HG03135 (cell line): ENCODE measurements at regions not wholly inside any gene's neighbourhood (a gene's known extent, or its start where the extent isn't known, plus 50 kb on each side); places are given as distances from the start of the nearest gene placed in this dataset.
"Not testable (repeated sequence)": the region's sequence is repeated elsewhere in the genome, so short reads cannot be mapped to it uniquely, and the experiment has no call there.

ENCODE experiments used
- ATAC-seq: cut with Tn5 transposase; IDR thresholded peaks from one replicate; pipeline ENCODE4 v1.9.1; 2021; ENCODE audit warnings: mild to moderate bottlenecking, moderate library complexity; ENCODE audit not compliant: unreplicated experiment

- ATAC-seq, result no peak
Measured at GRCh38 chr4:129970801-129971200, 874.8 kb downstream of the C4orf33 start.

GRCh38 chr4:129971419-129971818 is 875.5 kb downstream of the C4orf33 start:
- ATAC-seq, result no peak

DNA sequence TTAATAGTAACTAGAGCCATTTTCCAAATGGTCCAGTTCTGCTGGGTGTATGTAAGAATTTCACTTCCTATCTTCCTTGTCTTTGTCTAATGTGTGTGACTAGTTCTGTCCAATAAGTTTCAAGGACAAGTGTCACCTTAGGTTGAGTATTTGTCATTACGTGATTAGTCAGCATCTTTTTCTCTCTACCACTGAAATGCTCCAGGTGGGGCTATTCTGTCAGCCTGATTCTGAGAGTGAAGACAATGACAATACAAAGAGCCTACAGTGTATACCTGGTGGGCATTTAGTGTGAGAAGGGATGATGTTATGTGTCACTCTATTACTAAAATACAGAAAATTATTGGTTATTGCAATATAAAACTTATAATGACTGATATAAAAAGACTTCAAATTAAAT is 876.3 kb downstream of the C4orf33 start:
- no peak for ATAC-seq

DNA sequence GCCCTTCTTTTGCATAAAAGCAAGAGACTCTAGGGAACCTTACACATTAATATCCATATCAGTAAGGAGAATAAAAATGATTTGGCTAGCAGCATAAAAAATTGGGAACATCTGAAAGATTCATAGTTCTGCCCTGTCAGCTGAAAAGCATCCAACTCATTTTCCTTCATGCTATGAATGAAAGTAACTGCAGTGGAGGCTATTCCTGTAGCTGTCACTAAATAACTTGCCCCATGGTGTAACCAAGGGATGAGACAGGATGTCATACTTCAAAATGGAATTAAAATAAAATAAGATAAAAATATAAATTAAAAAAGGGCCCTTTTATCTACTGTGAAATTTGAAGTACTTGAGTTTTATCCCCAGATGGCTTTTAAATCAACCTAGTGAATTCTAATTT is 878.8 kb downstream of the C4orf33 start:
- no peak for ATAC-seq

DNA sequence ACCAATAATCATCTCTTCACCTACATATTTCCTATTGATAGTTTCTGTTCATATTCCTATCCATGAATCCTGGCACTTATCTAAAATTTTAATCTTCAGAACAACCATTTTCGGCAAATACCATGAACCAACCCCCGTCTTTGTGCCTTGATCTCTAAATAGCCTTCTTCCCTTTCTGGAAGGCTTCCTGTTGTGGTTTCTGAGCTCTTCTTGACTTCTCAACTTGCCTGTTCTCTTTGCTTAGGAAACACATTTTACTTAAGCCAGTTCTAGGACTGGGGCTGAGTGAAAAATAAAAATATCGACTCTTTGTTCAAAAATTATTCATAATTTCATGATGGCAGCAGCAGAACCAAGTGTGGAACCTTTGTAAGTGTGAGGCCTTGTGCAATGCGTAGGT is 882.4 kb downstream of the C4orf33 start:
- no peak for ATAC-seq

GRCh38 chr4:129988957-129989356 is 893.0 kb downstream of the C4orf33 start:
- ATAC-seq, result no peak

GRCh38 chr4:129994715-129995114 is 898.8 kb downstream of the C4orf33 start:
- ATAC-seq, result no peak

GRCh38 chr4:129998436-129999150 is 902.6 kb downstream of the C4orf33 start:
- no peak for ATAC-seq

DNA sequence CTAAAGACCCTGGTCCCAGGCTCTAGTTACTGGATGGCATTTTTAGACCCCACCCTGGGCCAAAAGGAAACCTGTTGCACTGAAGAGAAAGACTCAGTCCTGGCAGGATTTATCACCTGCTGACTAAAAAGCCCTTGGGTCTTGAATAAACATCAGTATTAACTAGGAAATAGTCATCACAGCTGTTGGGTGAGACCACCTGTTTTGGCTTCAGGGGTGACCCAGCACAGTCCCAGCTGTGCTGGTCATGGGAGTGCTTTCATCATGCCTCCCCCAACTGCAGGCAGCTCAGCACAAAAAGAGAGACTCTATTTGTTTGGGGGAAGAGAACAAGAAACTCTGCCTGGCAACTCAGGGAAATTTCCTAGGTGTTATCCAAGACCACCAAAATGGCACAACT is 903.2 kb downstream of the C4orf33 start:
- no peak for ATAC-seq

DNA sequence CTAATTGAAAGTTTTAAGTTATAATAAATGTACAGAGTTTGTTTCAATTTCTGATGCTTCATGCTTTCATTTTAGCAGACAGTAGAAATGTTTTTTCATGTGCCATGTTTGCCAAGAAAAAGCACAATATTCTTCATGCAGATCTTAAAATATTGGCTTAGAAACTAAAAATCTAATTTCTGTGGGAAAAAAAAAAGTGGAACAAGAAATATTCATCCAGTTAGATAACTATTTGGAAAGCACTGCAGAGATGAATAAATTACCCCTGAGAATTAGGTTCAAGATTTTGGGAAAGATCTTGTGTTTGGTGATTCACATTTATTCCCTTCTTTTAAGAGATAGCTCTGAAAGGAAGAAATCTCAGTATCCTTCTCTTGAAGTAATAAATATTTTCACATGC is 912.5 kb downstream of the C4orf33 start:
- ATAC-seq, result no peak

GRCh38 chr4:130012806-130013205 is 916.9 kb downstream of the C4orf33 start:
- not testable (repeated sequence) for ATAC-seq

- no peak for ATAC-seq
Measured at GRCh38 chr4:130021706-130022105, 925.8 kb downstream of the C4orf33 start.

DNA sequence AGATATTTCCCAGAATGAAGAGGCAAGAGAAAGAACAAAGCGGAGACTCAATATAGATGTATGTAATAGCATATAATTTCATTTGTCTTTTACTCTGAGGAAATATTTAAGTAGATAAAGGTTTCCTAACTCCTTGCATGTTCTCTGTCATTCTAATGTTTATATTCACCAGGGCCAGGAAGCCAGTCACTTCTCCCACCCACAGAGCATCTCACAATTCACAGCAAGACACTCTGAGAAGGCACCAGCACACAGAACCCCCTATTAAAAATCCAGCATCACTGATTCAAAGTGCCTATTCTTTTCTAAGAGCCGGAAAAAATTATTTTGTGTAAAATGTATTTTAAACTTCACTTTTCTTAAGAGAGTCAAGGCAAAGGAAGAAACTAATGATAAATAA is 927.1 kb downstream of the C4orf33 start:
- ATAC-seq, result no peak

GRCh38 chr4:130025701-130026100 is 929.7 kb downstream of the C4orf33 start:
- no peak for ATAC-seq

GRCh38 chr4:130026185-130026584 is 930.2 kb downstream of the C4orf33 start:
- ATAC-seq, result no peak

- no peak for ATAC-seq
Measured at GRCh38 chr4:130027973-130028372, 932.0 kb downstream of the C4orf33 start.

DNA sequence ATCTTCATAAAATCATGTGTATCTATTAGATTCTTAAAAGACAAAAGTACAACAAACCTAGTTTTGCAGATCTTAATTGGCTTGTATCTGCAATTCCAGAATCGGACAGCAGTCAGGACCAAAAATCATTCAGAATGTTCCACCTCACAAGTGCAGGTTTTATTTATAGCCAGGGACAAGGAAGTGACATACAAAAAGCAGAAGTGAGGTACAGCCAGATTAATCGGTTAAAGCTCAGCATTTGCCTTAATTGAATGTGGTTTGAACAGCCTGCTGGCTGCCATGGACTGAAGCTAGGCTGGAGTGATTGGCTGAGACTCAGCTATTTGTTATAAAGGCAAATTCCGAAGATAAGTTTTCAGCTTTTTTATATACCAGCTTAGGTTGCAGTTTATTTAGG is 932.6 kb downstream of the C4orf33 start:
- peak; percentile 99 for ATAC-seq

DNA sequence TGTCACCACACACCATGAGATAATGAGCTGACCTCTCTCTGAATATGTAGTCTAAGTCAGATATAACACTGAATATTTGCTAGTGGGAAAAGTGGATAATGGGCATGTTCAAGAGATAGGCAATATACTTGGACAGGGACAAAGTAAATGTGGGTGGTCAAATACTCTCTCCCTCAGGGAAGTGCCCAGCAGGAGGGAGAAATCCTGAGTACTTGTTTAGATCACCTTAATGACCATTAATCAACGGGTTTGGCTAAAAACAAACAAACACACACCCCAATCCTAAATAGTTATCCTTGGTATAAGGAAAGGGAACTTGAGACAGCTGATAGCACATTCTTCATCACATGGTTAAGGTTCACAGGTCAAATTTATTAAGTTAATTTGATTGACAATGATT is 933.5 kb downstream of the C4orf33 start:
- no peak for ATAC-seq

- ATAC-seq, result no peak
Measured at GRCh38 chr4:130031858-130032257, 935.9 kb downstream of the C4orf33 start.

DNA sequence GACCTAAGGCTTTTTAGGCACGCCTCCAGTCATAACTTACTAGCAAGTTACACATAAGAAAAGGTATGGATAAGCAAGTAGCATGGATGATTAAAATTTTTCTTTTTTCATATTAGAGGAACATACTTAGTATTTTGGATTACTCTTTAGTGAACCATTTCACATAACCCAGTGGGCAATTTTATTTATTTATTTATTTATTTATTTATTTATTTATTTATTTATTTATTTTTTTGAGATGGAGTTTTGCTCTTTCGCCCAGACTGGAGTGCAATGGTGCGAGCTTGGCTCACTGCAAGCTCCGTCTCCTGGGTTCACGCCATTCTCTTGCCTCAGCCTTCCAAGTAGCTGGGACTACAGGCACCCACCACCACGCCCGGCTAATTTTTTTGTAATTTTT is 937.7 kb downstream of the C4orf33 start:
- ATAC-seq, result not testable (repeated sequence)

DNA sequence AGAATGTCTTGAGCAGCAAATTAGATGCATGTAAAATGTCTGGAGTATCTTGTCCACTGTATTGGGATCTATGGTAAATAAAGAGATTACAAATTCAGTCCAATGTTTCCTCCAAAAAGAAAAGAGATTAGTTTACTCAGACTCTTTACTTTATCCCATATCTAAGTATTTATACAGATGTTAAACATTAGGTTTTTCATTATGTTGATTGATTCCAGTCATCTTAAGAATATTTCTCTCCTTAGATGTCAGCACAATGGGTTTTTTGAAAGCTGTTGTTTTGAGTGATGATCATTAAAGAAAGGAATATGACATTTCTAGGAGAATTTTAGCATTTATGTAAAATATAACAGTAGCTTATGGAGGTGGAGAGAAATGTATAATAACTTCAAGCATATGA is 938.9 kb downstream of the C4orf33 start:
- no peak for ATAC-seq

DNA sequence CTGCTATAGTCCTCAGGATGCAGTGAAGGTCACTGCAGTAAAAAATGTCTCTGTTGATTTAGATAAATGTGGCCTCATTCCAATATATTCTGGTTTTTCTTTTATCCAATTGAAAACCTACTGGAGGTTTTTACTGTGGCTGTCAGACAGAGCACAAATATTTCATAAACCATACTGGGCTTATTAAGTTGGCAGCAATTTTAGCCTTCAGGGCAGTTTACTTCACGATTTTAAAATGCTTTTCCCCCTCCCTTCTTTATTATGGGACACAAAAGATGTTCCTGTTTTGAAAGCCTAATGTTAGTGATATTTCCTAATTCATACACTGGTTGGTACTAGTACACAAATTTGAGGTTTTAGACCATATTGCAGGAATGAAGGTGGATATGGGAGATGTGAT is 939.4 kb downstream of the C4orf33 start:
- no peak for ATAC-seq

DNA sequence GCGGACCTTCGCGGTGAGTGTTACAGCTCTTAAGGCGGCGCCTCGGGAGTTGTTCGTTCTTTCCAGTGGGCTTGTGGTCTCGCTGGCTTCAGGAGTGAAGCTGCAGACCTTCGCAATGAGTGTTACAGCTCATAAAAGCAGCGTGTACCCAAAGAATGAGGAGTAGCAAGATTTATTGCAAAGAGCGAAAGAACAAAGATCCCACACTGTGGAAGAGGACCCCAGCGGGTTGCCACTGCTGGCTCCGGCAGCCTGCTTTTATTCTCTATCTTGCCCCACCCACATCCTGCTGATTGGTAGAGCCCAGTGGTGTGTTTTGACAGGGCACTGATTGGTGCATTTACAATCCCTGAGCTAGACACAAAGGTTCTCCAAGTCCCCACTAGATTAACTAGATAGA is 941.9 kb downstream of the C4orf33 start:
- ATAC-seq, result not testable (repeated sequence)
